ENCODE measurements at regions not wholly inside any gene's neighbourhood (a gene's known extent, or its start where the extent isn't known, plus 50 kb on each side); places are given as distances from the start of the nearest gene placed in this dataset.
A peak's percentile ranks its signal among the peaks of the same experiment; 100 is the strongest.

GRCh38 chr4:124386163-124386562 is 326.4 kb downstream of the ANKRD50 start:
- Mint-ChIP-seq H3K9me3 (no peaks in the 10 kb centered on the region), H3K27me3 (peaks cover 3% of the 10 kb centered on the region), H3K4me3 (no peak overlapping the region), H3K27ac (no peak overlapping the region), H3K4me1 (ENCODE audit: unreplicated experiment) (peaks cover 5% of the 10 kb centered on the region), H3K36me3 (no peaks in the 10 kb centered on the region)
- no peak for DNase-seq (ENCODE audit: extremely low spot score, unreplicated experiment)
- TF ChIP-seq, protein P1, sequence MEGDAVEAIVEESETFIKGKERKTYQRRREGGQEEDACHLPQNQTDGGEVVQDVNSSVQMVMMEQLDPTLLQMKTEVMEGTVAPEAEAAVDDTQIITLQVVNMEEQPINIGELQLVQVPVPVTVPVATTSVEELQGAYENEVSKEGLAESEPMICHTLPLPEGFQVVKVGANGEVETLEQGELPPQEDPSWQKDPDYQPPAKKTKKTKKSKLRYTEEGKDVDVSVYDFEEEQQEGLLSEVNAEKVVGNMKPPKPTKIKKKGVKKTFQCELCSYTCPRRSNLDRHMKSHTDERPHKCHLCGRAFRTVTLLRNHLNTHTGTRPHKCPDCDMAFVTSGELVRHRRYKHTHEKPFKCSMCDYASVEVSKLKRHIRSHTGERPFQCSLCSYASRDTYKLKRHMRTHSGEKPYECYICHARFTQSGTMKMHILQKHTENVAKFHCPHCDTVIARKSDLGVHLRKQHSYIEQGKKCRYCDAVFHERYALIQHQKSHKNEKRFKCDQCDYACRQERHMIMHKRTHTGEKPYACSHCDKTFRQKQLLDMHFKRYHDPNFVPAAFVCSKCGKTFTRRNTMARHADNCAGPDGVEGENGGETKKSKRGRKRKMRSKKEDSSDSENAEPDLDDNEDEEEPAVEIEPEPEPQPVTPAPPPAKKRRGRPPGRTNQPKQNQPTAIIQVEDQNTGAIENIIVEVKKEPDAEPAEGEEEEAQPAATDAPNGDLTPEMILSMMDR (conservative IDR thresholded peaks at IDR 0.05), result no peak

GRCh38 chr4:124386648-124387047 is 325.9 kb downstream of the ANKRD50 start:
- H3K9me3 Mint-ChIP-seq, result no peaks in the 10 kb centered on the region
- TF ChIP-seq, protein P1 (conservative IDR thresholded peaks at IDR 0.05), result no peak

GRCh38 chr4:124389591-124389990 is 322.9 kb downstream of the ANKRD50 start:
- H3K27me3 Mint-ChIP-seq, result peaks cover 3% of the 10 kb centered on the region
- no peaks in the 10 kb centered on the region for H3K9me3 Mint-ChIP-seq
- peaks cover 5% of the 10 kb centered on the region for H3K4me1 Mint-ChIP-seq (ENCODE audit: unreplicated experiment)
- H3K4me3 Mint-ChIP-seq, result no peak overlapping the region
- H3K27ac Mint-ChIP-seq, result no peak overlapping the region
- DNase-seq (ENCODE audit: extremely low spot score, unreplicated experiment), result no peak
- no peaks in the 10 kb centered on the region for H3K36me3 Mint-ChIP-seq
- TF ChIP-seq, protein P1 (conservative IDR thresholded peaks at IDR 0.05), result no peak

More at GRCh38 chr4:124386648-124387047, 325.9 kb downstream of the ANKRD50 start:
- Mint-ChIP-seq H3K4me3 (no peak overlapping the region), H3K27ac (peak overlapping the region; percentile 53), H3K4me1 (ENCODE audit: unreplicated experiment) (peaks cover 5% of the 10 kb centered on the region), H3K36me3 (no peaks in the 10 kb centered on the region), H3K27me3 (peaks cover 3% of the 10 kb centered on the region)
- no peak for DNase-seq (ENCODE audit: extremely low spot score, unreplicated experiment)

DNA sequence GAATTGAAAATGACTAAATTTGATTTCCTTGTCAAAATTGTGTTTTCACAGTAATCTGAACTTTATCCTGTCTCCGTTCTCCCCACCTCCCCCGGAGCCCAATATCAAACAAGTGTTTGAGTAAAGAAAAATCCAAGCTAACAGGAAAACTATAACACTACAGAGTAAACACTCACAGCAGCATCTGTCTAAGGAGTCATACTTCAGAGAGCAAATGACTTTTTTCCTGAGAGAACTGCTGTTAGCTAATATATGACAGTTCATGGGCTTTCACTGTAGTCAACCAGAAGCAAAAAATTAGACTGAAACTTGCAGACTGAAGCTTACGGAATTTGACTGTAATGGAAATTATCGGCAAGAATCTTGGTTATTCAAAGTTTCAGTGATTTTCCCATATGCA is 321.7 kb downstream of the ANKRD50 start:
- no peaks in the 10 kb centered on the region for H3K36me3 Mint-ChIP-seq
- no peak overlapping the region for H3K4me3 Mint-ChIP-seq
- H3K27ac Mint-ChIP-seq, result no peak overlapping the region
- H3K27me3 Mint-ChIP-seq, result no peaks in the 10 kb centered on the region
- TF ChIP-seq, protein P1 (conservative IDR thresholded peaks at IDR 0.05), result no peak
- H3K9me3 Mint-ChIP-seq, result no peaks in the 10 kb centered on the region
- H3K4me1 Mint-ChIP-seq (ENCODE audit: unreplicated experiment), result peaks cover 5% of the 10 kb centered on the region
- DNase-seq (ENCODE audit: extremely low spot score, unreplicated experiment), result no peak

DNA sequence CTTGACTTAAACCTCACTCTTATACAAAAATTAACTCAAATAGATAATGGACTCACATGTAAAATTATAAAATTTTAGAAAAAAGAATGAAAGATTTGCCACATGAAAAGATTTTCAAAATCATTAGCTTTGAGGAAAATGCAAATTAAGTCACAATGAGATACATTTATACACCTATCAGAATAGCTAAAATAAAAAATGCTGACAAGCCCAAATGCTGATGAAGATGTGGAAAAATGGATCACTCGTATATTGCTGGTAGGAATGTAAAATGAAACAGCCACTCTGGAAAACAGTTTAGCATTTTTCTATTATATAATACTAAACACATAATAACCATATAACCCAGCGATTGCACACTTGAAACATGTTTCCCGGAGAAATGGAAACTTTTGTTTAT is 316.2 kb downstream of the ANKRD50 start:
- Mint-ChIP-seq H3K27ac (no peak overlapping the region), H3K27me3 (no peaks in the 10 kb centered on the region), H3K4me1 (ENCODE audit: unreplicated experiment) (no peaks in the 10 kb centered on the region), H3K9me3 (no peaks in the 10 kb centered on the region), H3K36me3 (no peaks in the 10 kb centered on the region), H3K4me3 (no peak overlapping the region)
- TF ChIP-seq, protein P1 (conservative IDR thresholded peaks at IDR 0.05), result no peak
- no peak for DNase-seq (ENCODE audit: extremely low spot score, unreplicated experiment)

GRCh38 chr4:124401606-124402005 is 310.9 kb downstream of the ANKRD50 start:
- Mint-ChIP-seq H3K9me3 (peaks cover 8% of the 10 kb centered on the region), H3K27me3 (no peaks in the 10 kb centered on the region), H3K4me3 (no peak overlapping the region), H3K4me1 (ENCODE audit: unreplicated experiment) (no peaks in the 10 kb centered on the region), H3K36me3 (no peaks in the 10 kb centered on the region), H3K27ac (no peak overlapping the region)
- no peak for DNase-seq (ENCODE audit: extremely low spot score, unreplicated experiment)
- TF ChIP-seq, protein P1 (conservative IDR thresholded peaks at IDR 0.05), result no peak
